G401 (cell line): ENCODE measurements at regions not wholly inside any gene's neighbourhood (a gene's known extent, or its start where the extent isn't known, plus 50 kb on each side); places are given as distances from the start of the nearest gene placed in this dataset.
"Not testable (repeated sequence)": the region's sequence is repeated elsewhere in the genome, so short reads cannot be mapped to it uniquely, and the experiment has no call there.

Source experiments
- DNase-seq: peaks from one replicate; pipeline ENCODE4 v3.0.0-alpha.2; 2015; ENCODE audit warnings: low spot score
- in situ Hi-C: cut with HindIII; loops from 2 replicates; pipeline ENCODE4 v1.10.0; 2016; ENCODE audit warnings: low sequenced_read_pairs, mixed read lengths

DNA sequence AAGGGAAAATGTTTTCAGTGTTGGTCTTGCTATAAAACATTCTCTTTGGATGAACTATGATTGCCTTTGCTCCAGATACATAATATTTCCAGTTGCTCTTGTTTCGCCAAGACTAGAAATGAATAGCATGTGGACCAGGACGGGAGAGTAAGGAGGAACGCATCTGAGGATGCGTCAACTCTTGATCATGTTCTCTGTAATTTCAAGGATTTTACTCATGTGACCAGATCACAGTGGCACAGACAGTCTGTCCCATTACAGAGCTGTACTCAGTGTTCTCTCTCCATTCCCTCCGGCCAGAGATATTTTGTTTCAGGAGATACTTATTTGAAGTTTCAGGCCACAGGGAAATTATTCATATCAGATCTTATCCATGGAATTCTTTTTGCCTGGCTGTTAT is 266.6 kb downstream of the MID1IP1 start:
- DNase-seq: no peak
- in situ Hi-C loops: no loop called here

- DNase-seq, in situ Hi-C loops: not testable (repeated sequence)
These were observed 267.4 kb downstream of the MID1IP1 start for GRCh38 chrX:39068634-39069033.

DNA sequence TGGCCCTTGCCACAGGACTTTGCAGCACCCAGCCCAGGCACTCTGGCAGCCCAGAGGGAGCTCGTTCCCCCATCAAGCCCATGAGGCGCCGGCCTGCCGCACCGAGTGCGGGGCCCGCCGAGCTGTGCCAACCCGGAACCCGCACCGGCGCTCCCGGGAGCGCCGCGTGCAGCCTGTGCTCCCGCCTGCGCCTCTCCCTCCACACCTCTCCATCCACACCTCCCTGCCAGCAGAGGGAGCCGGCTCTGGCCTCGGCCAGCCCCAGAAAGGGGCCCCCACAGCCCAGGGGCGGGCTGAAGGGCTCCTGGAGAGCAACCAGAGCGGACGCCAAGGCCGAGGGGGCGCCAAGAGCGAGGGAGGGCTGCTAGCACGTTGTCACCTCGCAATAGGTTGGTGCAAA is 268.8 kb downstream of the MID1IP1 start:
- DNase-seq: no peak
- in situ Hi-C loops: no loop called here

DNA sequence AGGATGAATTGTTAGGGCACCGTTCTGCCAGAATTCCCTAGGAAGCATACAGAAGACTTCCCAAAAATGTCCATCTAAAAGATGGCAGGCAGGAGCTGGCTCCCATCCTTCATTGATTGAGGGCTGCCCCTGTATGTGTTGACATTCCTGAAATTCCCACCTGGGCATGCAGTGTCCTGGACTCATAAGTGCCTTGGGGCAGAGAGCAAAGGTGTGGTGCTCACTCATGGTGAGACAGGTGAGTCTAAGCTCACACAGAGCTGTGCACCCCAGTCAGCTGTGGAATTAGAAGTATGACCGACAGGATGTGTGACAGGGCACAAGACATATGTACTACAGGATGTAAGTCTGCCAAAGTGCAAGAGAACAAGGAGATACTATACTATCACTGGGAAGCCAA is 271.9 kb downstream of the MID1IP1 start:
- in situ Hi-C loops: no loop called here
- DNase-seq: no peak

DNA sequence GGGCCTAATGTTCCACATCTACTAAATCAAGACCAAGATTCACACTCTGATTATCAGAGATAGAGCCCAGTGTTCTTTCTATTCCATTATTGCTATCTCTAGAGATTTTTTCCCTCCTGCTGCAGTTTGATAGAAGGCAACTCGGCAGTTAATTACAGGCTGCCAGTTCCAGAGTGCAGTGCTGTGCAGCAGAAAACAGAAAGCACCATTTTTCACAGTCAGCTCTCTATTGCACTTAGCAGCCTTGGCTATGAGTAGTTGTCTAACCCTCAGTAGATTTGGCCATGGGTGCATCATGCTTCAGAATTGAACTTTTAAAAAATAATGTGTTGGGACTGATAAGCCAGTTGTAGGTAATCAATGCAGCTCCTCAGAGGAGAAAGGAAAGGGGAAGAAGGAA is 295.3 kb downstream of the MID1IP1 start:
- no peak for DNase-seq
- in situ Hi-C loops: no loop called here

DNA sequence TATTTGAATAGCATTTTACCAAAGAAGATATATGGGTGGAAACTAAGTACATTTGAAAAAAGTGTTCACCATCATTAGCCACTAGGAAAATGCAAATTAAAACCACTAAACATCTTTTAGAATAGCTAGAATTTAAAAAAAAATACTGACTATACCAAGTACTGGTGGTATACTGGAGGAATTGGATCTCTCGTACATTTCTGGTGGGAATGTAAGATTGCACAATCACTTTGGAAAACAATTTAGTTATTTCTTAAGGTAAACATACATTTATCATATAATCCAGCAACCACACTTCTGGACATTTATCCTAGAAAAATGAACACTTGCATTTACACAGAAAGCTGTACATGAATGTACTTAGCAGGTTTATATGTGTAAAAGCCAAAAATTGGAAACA is 303.5 kb downstream of the MID1IP1 start:
- in situ Hi-C loops: no loop called here
- DNase-seq: no peak

DNA sequence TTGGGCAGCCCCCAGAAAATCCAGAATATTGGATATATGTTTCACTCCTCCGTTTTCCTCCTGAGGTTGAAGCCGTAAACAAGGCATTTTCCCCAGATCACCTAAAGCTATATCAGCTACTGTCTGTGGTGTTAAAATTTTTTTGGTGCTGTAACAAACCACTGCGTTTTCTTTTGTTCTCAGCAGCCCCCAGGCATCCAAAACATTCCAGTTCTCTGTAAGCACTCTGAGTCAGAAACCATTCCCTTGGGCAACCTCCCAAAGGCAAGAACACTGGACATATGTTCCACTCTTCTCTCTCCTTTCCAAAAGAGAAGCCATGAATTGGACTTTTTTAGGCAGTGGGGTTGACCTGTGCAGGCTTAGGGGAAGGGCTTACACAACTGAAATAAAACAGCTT is 310.9 kb downstream of the MID1IP1 start:
- in situ Hi-C loops: no loop called here
- DNase-seq: no peak

DNA sequence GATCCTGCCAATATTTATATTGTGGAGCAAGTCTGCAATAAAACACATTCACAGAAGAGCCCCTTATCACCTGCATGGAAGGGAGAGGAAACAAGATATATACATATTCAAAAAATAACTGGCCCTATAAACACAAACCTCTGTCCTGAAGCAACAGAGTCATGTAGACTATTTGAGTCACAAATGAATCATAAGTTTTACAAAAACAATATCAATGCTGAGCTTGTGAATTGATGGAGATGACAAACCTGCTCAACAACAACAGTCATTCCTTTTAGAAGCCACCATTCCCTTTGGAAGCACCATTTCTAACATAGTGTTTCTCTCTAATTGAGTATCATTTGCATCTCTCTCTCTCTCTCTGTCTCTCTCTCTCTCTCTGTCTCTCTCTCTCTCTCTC is 313.9 kb downstream of the MID1IP1 start:
- in situ Hi-C loops: no loop called here
- no peak for DNase-seq

DNA sequence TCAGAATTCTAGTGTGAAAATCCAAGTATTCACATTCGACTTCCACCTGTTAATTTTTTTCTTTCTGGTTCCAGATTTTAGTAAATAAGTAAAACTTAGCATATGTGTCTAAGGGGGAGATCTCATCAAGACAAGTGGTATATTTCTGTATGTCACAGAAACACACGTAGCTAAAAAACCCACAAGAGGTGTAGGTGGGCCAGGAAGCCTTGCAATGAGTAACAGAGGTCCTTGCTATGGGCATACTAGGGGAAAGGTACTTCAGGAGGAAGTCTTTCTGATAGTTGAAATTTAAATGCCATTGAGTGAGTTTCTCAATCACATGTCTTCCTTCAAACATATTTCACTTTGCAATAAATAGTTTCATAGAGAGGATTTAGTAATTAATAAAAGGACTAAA is 315.8 kb downstream of the MID1IP1 start:
- in situ Hi-C loops: no loop called here
- DNase-seq: no peak

- in situ Hi-C loops: no loop called here
- DNase-seq: no peak
These were observed 320.6 kb downstream of the MID1IP1 start for GRCh38 chrX:39121903-39122302.

GRCh38 chrX:39125834-39126233 is 324.6 kb downstream of the MID1IP1 start:
- in situ Hi-C loops: no loop called here
- no peak for DNase-seq

- in situ Hi-C loops: no loop called here
- no peak for DNase-seq
These were observed 332.7 kb downstream of the MID1IP1 start for GRCh38 chrX:39133971-39134370.

DNA sequence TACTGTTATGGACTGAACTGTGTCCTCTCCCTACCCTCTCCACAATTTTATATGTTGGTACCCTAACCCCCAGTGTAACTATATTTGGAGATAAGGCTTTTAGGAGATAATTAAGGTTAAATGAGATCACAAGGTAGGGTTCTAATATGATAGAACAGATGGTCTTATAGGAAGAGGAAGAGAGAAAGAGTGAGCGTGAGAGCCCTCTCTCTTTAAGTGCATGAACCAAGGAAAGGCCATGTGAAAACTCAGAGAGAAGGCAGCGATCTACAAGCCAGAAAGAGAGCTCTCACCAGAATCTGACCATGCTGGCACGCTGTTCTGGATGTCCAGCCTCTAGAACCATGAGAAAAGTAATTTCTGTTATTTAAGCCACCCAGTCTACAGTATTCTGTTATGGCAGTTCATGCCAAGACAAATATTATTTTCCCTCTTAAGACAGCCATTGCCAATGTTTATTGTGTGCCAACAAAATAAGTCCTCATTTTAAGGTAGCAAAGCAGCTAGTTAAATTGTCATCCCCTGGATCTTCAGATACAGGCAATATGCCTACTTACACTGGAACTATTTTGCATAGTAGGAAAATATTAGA is 336.2 kb downstream of the MID1IP1 start:
- in situ Hi-C loops: no loop called here
- no peak for DNase-seq

GRCh38 chrX:39140581-39140980 is 339.3 kb downstream of the MID1IP1 start:
- in situ Hi-C loops: no loop called here
- DNase-seq: no peak

GRCh38 chrX:39144323-39144722 is 343.1 kb downstream of the MID1IP1 start:
- DNase-seq: no peak
- in situ Hi-C loops: no loop called here

DNA sequence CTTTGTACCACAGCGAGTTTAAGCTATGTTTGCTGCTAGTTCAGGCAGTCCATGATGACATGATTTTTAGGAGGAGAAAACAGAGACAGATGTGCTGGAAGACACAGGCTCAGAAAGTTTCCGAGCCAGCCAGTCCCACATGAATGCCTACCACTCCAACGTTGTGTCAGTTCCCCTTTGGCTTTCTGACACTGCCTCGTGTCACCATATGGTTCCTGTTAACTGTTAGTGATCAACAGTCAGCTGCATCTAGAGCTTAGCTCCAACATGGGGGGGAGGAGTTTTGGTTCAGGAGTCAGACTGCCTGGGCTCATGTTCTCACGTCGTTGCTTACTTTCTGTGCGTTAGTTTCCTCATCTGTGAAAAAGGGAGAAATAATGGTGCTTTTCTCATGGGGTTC is 343.7 kb downstream of the MID1IP1 start:
- no peak for DNase-seq
- in situ Hi-C loops: no loop called here

- in situ Hi-C loops: no loop called here
- DNase-seq: no peak
These were observed 344.6 kb downstream of the MID1IP1 start for GRCh38 chrX:39145859-39146258.

GRCh38 chrX:39149761-39150160 is 348.5 kb downstream of the MID1IP1 start:
- DNase-seq: peak; percentile 13
- in situ Hi-C loops: no loop called here

DNA sequence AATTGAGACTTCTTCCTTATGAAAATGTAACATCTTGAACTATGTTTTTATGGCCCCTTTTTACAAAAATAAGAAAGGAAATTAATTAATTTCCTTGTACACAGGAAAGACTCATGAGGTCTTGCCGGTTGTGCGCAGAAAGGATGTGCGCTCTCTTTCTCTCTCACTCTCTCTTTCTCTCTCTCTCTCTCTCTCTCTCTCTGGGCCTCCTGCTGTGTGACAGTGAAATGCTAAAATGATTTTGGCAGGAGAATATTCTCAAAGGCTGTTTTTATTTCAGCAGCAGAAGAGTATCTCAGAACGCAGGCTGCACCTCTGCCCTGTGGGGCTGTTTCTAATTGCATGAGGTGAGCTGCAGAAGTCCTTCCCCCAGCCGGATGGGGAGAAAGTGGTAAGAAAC is 349.0 kb downstream of the MID1IP1 start:
- no peak for DNase-seq
- in situ Hi-C loops: no loop called here

DNA sequence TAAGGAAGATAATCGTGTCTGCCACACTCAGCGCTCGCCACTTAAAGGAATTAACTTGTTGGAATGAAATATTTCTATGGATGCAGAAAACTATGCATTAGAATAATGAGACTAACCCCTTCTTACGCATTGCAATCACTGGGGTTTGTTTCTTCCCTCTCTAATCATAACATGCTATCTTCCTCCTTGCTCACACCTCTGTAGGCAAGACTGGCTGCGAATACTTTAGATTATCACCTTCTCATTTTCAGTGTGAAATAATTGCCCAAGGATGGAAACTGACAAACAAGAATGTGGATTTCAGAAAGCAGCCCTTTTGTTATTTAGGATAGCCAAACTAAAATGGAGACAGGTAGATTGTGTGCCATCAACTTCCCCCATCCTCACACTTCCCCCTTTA is 349.4 kb downstream of the MID1IP1 start:
- no peak for DNase-seq
- in situ Hi-C loops: no loop called here

GRCh38 chrX:39152106-39152649 is 350.9 kb downstream of the MID1IP1 start:
- peak; percentile 2 for DNase-seq
- in situ Hi-C loops: no loop called here

DNA sequence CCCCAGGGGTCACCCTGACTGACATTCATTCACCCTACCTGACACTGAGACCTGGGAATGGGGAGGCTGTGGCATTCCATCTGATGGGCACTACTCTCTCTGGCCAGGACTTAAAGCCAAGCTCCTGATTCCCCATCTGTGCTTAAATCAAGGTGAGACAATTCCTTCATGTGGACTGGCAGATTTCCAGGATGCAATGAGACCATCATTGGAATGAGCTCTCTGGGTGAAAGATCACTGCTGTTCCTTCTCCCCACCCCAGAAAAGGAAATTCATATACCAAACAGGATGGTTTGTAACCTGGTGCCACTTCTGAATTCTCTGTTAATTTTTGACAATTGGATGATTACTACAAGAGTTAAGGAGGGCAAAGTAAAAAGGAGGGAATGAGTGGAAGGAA is 354.8 kb downstream of the MID1IP1 start:
- in situ Hi-C loops: no loop called here
- DNase-seq: no peak
